NCI-H748 (cell line): ENCODE measurements at regions not wholly inside any gene's neighbourhood (a gene's known extent, or its start where the extent isn't known, plus 50 kb on each side); places are given as distances from the start of the nearest gene placed in this dataset.

Experiments
- DNase-seq: peaks from one replicate; lab custom pipeline; 2025; ENCODE audit not compliant: unreplicated experiment; lab: John Stamatoyannopoulos, UW

GRCh38 chr3:18295171-18295920, 129.8 kb downstream of the SATB1 start:
- peak; percentile 77 for DNase-seq

- no peak for DNase-seq
Observed at GRCh38 chr3:18290157-18290556, 135.0 kb downstream of the SATB1 start.

GRCh38 chr3:18288243-18288642, 136.9 kb downstream of the SATB1 start:
- peak; percentile 74 for DNase-seq

GRCh38 chr3:18284716-18285115, 140.4 kb downstream of the SATB1 start:
- no peak for DNase-seq

GRCh38 chr3:18283680-18284079, 141.5 kb downstream of the SATB1 start:
- DNase-seq: peak; percentile 44

- DNase-seq: no peak
Observed at GRCh38 chr3:18282507-18282906, 142.6 kb downstream of the SATB1 start.

- DNase-seq: no peak
Observed at GRCh38 chr3:18279226-18279737, 145.9 kb downstream of the SATB1 start.

GRCh38 chr3:18264853-18265252, 160.3 kb downstream of the SATB1 start:
- no peak for DNase-seq

GRCh38 chr3:18264361-18264760, 160.8 kb downstream of the SATB1 start:
- DNase-seq: no peak

- no peak for DNase-seq
Observed at GRCh38 chr3:18258492-18258891, 166.6 kb downstream of the SATB1 start.

- DNase-seq: no peak
Observed at GRCh38 chr3:18252578-18252977, 172.6 kb downstream of the SATB1 start.

- no peak for DNase-seq
Observed at GRCh38 chr3:18250991-18251390, 174.1 kb downstream of the SATB1 start.

- no peak for DNase-seq
Observed at GRCh38 chr3:18249126-18249525, 176.0 kb downstream of the SATB1 start.

- no peak for DNase-seq
Observed at GRCh38 chr3:18247776-18248310, 177.3 kb downstream of the SATB1 start.

- DNase-seq: no peak
Observed at GRCh38 chr3:18247139-18247695, 177.9 kb downstream of the SATB1 start.

GRCh38 chr3:18246336-18247060, 178.6 kb downstream of the SATB1 start:
- peak; percentile 51 for DNase-seq

- DNase-seq: no peak
Observed at GRCh38 chr3:18245721-18246120, 179.4 kb downstream of the SATB1 start.

GRCh38 chr3:18241837-18242236, 183.3 kb downstream of the SATB1 start:
- DNase-seq: no peak

GRCh38 chr3:18239674-18240073, 185.5 kb downstream of the SATB1 start:
- DNase-seq: no peak

- DNase-seq: no peak
Observed at GRCh38 chr3:18238746-18239331, 186.3 kb downstream of the SATB1 start.

- no peak for DNase-seq
Observed at GRCh38 chr3:18238332-18238731, 186.8 kb downstream of the SATB1 start.
